CD14-positive monocyte (primary cell): ENCODE measurements at regions not wholly inside any gene's neighbourhood (a gene's known extent, or its start where the extent isn't known, plus 50 kb on each side); places are given as distances from the start of the nearest gene placed in this dataset.
"Not testable (repeated sequence)": the region's sequence is repeated elsewhere in the genome, so short reads cannot be mapped to it uniquely, and the experiment has no call there.

Experiments
- DNase-seq, 3 donors: peaks; one replicate each; pipeline ENCODE4 v3.0.0-alpha.2; 2011 to 2022
- H2AFZ ChIP-seq: 2 replicates; pipeline ENCODE4 v1.6.0; 2012; ENCODE audit warnings: mild to moderate bottlenecking, low read depth, low read length, inconsistent platforms; ENCODE audit not compliant: insufficient read depth, poor library complexity, severe bottlenecking
- H3K27ac ChIP-seq, 2 donors: 1 replicate in 1 of 2; 2 replicates in 1 of 2; pipeline ENCODE4 v1.5.1; 2012 to 2013; ENCODE audit warnings: low read length in 2 of 2, control low read depth in 1 of 2, inconsistent platforms in 1 of 2, low read depth in 1 of 2, mild to moderate bottlenecking in 1 of 2
- H3K27me3 ChIP-seq, 2 donors: one replicate each; pipeline versions ENCODE4 v1.6.0 to v1.6.1; 2011 to 2013; ENCODE audit warnings: low read length in 2 of 2; ENCODE audit not compliant: control insufficient read depth in 2 of 2, insufficient read depth in 2 of 2
- H3K36me3 ChIP-seq, 2 donors: replicated peaks in 1 of 2; 1 replicate in 1 of 2; 2 replicates in 1 of 2; pipeline versions ENCODE4 v1.5.1 to v1.6.1; 2012 to 2013; ENCODE audit warnings: low read length in 2 of 2, control low read depth in 1 of 2, inconsistent platforms in 1 of 2, mild to moderate bottlenecking in 1 of 2; ENCODE audit not compliant: insufficient read depth in 2 of 2, control insufficient read depth in 1 of 2
- H3K4me1 ChIP-seq, 2 donors: 1 replicate in 1 of 2; 2 replicates in 1 of 2; pipeline versions ENCODE4 v1.5.1 to v1.6.1; 2012 to 2013; ENCODE audit warnings: low read length in 2 of 2, control low read depth in 1 of 2, inconsistent platforms in 1 of 2, mild to moderate bottlenecking in 1 of 2, moderate library complexity in 1 of 2; ENCODE audit not compliant: insufficient read depth in 2 of 2, control insufficient read depth in 1 of 2
- H3K4me2 ChIP-seq: replicated peaks from 2 replicates; pipeline ENCODE3; 2012; ENCODE audit warnings: low read length, moderate library complexity, mild to moderate bottlenecking; ENCODE audit not compliant: poor library complexity, severe bottlenecking; ENCODE audit errors: extremely low read depth
- H3K4me3 ChIP-seq, 3 experiments: fragments of 200-600 bp in 1 of 3; sonication (generic) in 1 of 3; replicated peaks in 1 of 3; 1 replicate in 2 of 3; 2 replicates in 1 of 3; pipeline ENCODE4 v1.5.1; 2011 to 2013; ENCODE audit warnings: low read length in 3 of 3, mild to moderate bottlenecking in 3 of 3, control low read depth in 2 of 3, low read depth in 2 of 3, inconsistent platforms in 1 of 3, moderate library complexity in 1 of 3
- H3K79me2 ChIP-seq: 2 replicates; pipeline ENCODE4 v1.6.0; 2012; ENCODE audit warnings: mild to moderate bottlenecking, control low read depth, inconsistent platforms, low read length, moderate library complexity; ENCODE audit not compliant: insufficient read depth
- H3K9ac ChIP-seq: 2 replicates; pipeline ENCODE4 v1.6.0; 2017; ENCODE audit warnings: low read length, mild to moderate bottlenecking; ENCODE audit not compliant: insufficient read depth, poor library complexity, severe bottlenecking
- H3K9me3 ChIP-seq, 2 donors: replicated peaks in 1 of 2; 1 replicate in 1 of 2; 2 replicates in 1 of 2; pipeline versions ENCODE4 v1.5.1 to v1.6.1; 2012 to 2013; ENCODE audit warnings: low read length in 2 of 2, control low read depth in 1 of 2; ENCODE audit not compliant: control insufficient read depth in 1 of 2, insufficient read depth in 1 of 2
- H4K20me1 ChIP-seq: 2 replicates; pipeline ENCODE4 v1.6.0; 2012; ENCODE audit warnings: mild to moderate bottlenecking, low read length, control low read depth, moderate library complexity; ENCODE audit not compliant: insufficient read depth
- H3K27ac Mint-ChIP-seq, 7 donors: one replicate each; pipeline ENCODE4 v1.8.0; 2020; ENCODE audit warnings: mild to moderate bottlenecking in 7 of 7, mixed read lengths in 7 of 7, moderate library complexity in 6 of 7, inconsistent platforms in 2 of 7
- H3K27me3 Mint-ChIP-seq, 3 donors: one replicate each; pipeline ENCODE4 v1.8.0; 2021 to 2022; ENCODE audit warnings: low read depth in 3 of 3, mild to moderate bottlenecking in 3 of 3, mixed read lengths in 3 of 3, moderate library complexity in 3 of 3, inconsistent platforms in 1 of 3
- H3K36me3 Mint-ChIP-seq, 2 donors: one replicate each; pipeline ENCODE4 v1.8.0; 2020; ENCODE audit warnings: mixed read lengths in 2 of 2, inconsistent platforms in 1 of 2, mild to moderate bottlenecking in 1 of 2
- H3K4me1 Mint-ChIP-seq: one replicate; pipeline ENCODE4 v1.8.0; 2020; ENCODE audit warnings: mild to moderate bottlenecking, mixed read lengths
- H3K4me3 Mint-ChIP-seq, 2 donors: one replicate each; pipeline ENCODE4 v1.8.0; 2020; ENCODE audit warnings: mild to moderate bottlenecking in 2 of 2, mixed read lengths in 2 of 2, moderate library complexity in 1 of 2
- H3K9me3 Mint-ChIP-seq, 7 donors: one replicate each; pipeline ENCODE4 v1.8.0; 2020 to 2022; ENCODE audit warnings: mixed read lengths in 7 of 7, mild to moderate bottlenecking in 6 of 7, moderate library complexity in 6 of 7, inconsistent platforms in 2 of 7
- CTCF ChIP-seq: fragments of 200-600 bp; IDR thresholded peaks from one replicate; pipeline ENCODE4 v1.8.0; 2022; ENCODE audit warnings: antibody characterized with exemption, mild to moderate bottlenecking
- WGBS: methylation state at CpG from one replicate; pipeline ENCODE4 v1.1.5; 2013; ENCODE audit warnings: missing lambda C conversion rate; ENCODE audit not compliant: insufficient coverage; 5-methylcytosine and 5-hydroxymethylcytosine counted together
- intact Hi-C, 2 donors: fragments of 100-400 bp; cut with micrococcal nuclease; formaldehyde crosslinking; loops; one replicate each; pipeline versions ENCODE4 v1.15.0 to v1.15.1; 2023

GRCh38 chr18:65607161-65607560, 143.7 kb upstream of the CDH7 start:
- Histone ChIP-seq H3K36me3 (no peaks in the 10 kb centered on the region), H3K4me3 (no peak overlapping the region), H3K9ac (no peak overlapping the region), H3K4me1 (no peaks in the 10 kb centered on the region), H3K79me2 (no peaks in the 10 kb centered on the region), H4K20me1 (no peaks in the 10 kb centered on the region), H2AFZ (no peak overlapping the region), H3K9me3 (peaks cover 0 to 10% of the 10 kb centered on the region in 2 donors), H3K27me3 (no peaks in the 10 kb centered on the region), H3K4me2 (no peak overlapping the region), H3K27ac (no peak overlapping the region)
- no peak for DNase-seq
- Mint-ChIP-seq H3K9me3 (peaks cover 2 to 15% (median 7%) of the 10 kb centered on the region in 7 donors), H3K4me3 (no peak overlapping the region), H3K27ac (no peak overlapping the region), H3K36me3 (no peaks in the 10 kb centered on the region), H3K27me3 (peaks cover 0 to 1% (median 0%) of the 10 kb centered on the region in 3 donors), H3K4me1 (no peaks in the 10 kb centered on the region)
- WGBS, result 80% methylated on average over 1 of the region's 3 CpGs
- intact Hi-C loops, result no loop called here
- TF ChIP-seq CTCF, result no peak

DNA sequence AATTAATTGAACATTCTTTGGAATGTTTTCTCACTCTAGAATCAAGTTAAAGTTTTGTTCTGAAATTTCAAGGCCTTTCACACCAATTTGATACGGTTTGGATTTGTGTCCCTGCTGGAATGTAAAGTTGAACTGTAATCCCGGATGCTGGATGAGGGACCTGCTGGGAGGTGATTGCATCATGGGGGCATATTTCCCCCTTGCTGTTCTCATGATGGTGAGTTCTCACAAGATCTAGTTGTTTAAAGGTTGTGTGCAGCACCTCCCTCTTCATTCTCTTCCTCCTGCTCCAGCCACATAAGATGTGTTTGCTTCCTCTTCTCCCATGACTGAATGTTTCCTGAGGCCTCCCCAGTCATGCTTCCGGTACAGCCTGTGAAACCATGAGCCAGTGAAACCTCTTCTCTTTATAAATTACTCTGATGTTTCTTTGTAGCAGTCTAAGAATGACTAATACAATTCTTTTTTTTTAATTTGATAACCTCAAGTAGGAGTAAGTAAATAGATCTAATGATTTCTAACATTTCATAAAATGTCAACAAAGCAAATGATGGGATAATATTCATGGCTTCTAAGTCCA, 144.2 kb upstream of the CDH7 start:
- no peaks in the 10 kb centered on the region for H3K4me1 ChIP-seq
- DNase-seq, result no peak
- H3K9ac ChIP-seq, result no peak overlapping the region
- no peaks in the 10 kb centered on the region for H3K27me3 ChIP-seq
- Mint-ChIP-seq H3K36me3 (no peaks in the 10 kb centered on the region), H3K4me3 (no peak overlapping the region), H3K27ac (no peak overlapping the region), H3K4me1 (no peaks in the 10 kb centered on the region), H3K9me3 (peaks cover 2 to 14% (median 7%) of the 10 kb centered on the region in 7 donors), H3K27me3 (peaks cover 0 to 1% (median 0%) of the 10 kb centered on the region in 3 donors)
- no peak overlapping the region for H3K4me3 ChIP-seq
- no peaks in the 10 kb centered on the region for H3K79me2 ChIP-seq
- H3K9me3 ChIP-seq, result peaks cover 0 to 10% of the 10 kb centered on the region in 2 donors
- no peak for TF ChIP-seq CTCF
- no peak overlapping the region for H2AFZ ChIP-seq
- intact Hi-C loops, result no loop called here
- no peak overlapping the region for H3K4me2 ChIP-seq
- H4K20me1 ChIP-seq, result no peaks in the 10 kb centered on the region
- H3K27ac ChIP-seq, result no peak overlapping the region
- no peaks in the 10 kb centered on the region for H3K36me3 ChIP-seq
- WGBS, result 88% methylated on average over 1 of the region's 3 CpGs

DNA sequence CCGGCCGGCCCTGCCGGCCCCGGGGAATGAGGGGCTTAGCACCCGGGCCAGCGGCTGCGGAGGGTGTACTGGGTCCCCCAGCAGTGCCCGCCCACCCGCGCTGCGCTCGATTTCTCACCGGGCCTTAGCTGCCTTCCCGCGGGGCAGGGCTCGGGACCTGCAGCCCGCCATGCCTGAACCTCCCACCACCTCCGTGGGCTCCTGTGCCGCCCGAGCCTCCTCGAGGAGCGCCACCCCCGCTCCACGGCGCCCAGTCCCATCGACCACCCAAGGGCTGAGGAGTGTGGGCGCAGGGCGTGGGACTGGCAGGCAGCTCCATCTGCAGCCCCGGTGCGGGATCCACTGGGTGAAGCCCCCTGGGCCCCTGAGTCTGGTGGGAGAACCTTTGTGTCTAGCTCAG, 145.5 kb upstream of the CDH7 start:
- H3K4me1 ChIP-seq, DNase-seq, H3K27ac Mint-ChIP-seq, H3K36me3 ChIP-seq, intact Hi-C loops, H3K79me2 ChIP-seq, H3K36me3 Mint-ChIP-seq, H3K9ac ChIP-seq, H3K9me3 ChIP-seq, H2AFZ ChIP-seq, H3K27me3 ChIP-seq, H3K27me3 Mint-ChIP-seq, H3K4me3 Mint-ChIP-seq, H3K4me2 ChIP-seq, H3K4me3 ChIP-seq, H3K4me1 Mint-ChIP-seq, H4K20me1 ChIP-seq, H3K27ac ChIP-seq: not testable (repeated sequence)
- peaks cover 3 to 11% (median 7%) of the 10 kb centered on the region in 7 donors for H3K9me3 Mint-ChIP-seq
- 97% methylated on average over 24 of the region's 30 CpGs for WGBS
